Endothelial cell (in vitro differentiated cells): ENCODE measurements at regions not wholly inside any gene's neighbourhood (a gene's known extent, or its start where the extent isn't known, plus 50 kb on each side); places are given as distances from the start of the nearest gene placed in this dataset.

ENCODE experiments used
- DNase-seq: peaks from one replicate; pipeline ENCODE4 v3.0.0; 2021; ENCODE audit warnings: low spot score
- H3K27ac Mint-ChIP-seq: one replicate; pipeline ENCODE4 v1.8.0; 2021; ENCODE audit warnings: mixed read lengths, inconsistent platforms; ENCODE audit not compliant: unreplicated experiment
- H3K27me3 Mint-ChIP-seq: one replicate; pipeline ENCODE4 v1.8.0; 2021; ENCODE audit warnings: mild to moderate bottlenecking, moderate library complexity, mixed read lengths, inconsistent platforms; ENCODE audit not compliant: unreplicated experiment
- H3K36me3 Mint-ChIP-seq: one replicate; pipeline ENCODE4 v1.8.0; 2021; ENCODE audit warnings: mild to moderate bottlenecking, low read depth, mixed read lengths, inconsistent platforms; ENCODE audit not compliant: unreplicated experiment
- H3K4me1 Mint-ChIP-seq: one replicate; pipeline ENCODE4 v1.8.0; 2021; ENCODE audit warnings: mild to moderate bottlenecking, mixed read lengths, inconsistent platforms; ENCODE audit not compliant: unreplicated experiment
- H3K4me3 Mint-ChIP-seq: one replicate; pipeline ENCODE4 v1.8.0; 2021; ENCODE audit warnings: mild to moderate bottlenecking, mixed read lengths, inconsistent platforms; ENCODE audit not compliant: unreplicated experiment
- H3K9me3 Mint-ChIP-seq: one replicate; pipeline ENCODE4 v1.8.0; 2021; ENCODE audit warnings: mixed read lengths, inconsistent platforms; ENCODE audit not compliant: unreplicated experiment
- CTCF ChIP-seq: fragments of 200-600 bp; sonication (generic); IDR thresholded peaks from one replicate; pipeline ENCODE4 v1.5.0; 2021; ENCODE audit warnings: antibody characterized with exemption; ENCODE audit not compliant: unreplicated experiment

- no peak for TF ChIP-seq CTCF
- Mint-ChIP-seq H3K4me3 (no peak overlapping the region), H3K27ac (no peak overlapping the region), H3K4me1 (peaks cover 2% of the 10 kb centered on the region), H3K27me3 (no peaks in the 10 kb centered on the region), H3K9me3 (no peaks in the 10 kb centered on the region), H3K36me3 (no peaks in the 10 kb centered on the region)
- DNase-seq: no peak
Measured at GRCh38 chr6:104548297-104548696, 311.4 kb downstream of the HACE1 start.

DNA sequence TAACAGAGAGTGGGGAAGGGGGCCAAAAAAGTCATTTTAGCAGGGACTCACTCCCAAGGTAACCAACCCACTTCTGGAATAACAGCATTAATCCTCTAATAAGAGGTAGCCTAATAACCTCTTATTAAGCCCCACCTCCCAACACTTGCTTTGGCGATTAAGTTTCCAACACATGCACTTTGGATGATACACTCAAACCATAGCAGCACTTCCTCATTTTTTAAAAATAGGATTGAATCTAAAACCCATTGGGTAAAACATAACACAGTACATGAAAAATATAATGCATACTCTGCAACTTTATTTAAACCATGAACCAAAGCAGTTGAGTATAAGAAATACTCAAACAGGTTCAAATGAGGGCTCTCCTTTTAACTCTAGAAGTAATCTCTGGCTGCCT, 318.3 kb downstream of the HACE1 start:
- TF ChIP-seq CTCF: no peak
- no peaks in the 10 kb centered on the region for H3K36me3 Mint-ChIP-seq

GRCh38 chr6:104540743-104541142, 319.0 kb downstream of the HACE1 start:
- TF ChIP-seq CTCF: no peak

More for the DNA sequence above, 318.3 kb downstream of the HACE1 start:
- H3K27me3 Mint-ChIP-seq: no peaks in the 10 kb centered on the region
- no peaks in the 10 kb centered on the region for H3K9me3 Mint-ChIP-seq
- no peak overlapping the region for H3K27ac Mint-ChIP-seq
- peaks cover 2% of the 10 kb centered on the region for H3K4me1 Mint-ChIP-seq
- no peak overlapping the region for H3K4me3 Mint-ChIP-seq
- DNase-seq: no peak

GRCh38 chr6:104539173-104539572, 320.5 kb downstream of the HACE1 start:
- no peaks in the 10 kb centered on the region for H3K4me1 Mint-ChIP-seq

More at GRCh38 chr6:104540743-104541142, 319.0 kb downstream of the HACE1 start:
- Mint-ChIP-seq H3K9me3 (no peaks in the 10 kb centered on the region), H3K36me3 (no peaks in the 10 kb centered on the region), H3K4me3 (no peak overlapping the region), H3K4me1 (peaks cover 2% of the 10 kb centered on the region), H3K27me3 (no peaks in the 10 kb centered on the region), H3K27ac (no peak overlapping the region)
- no peak for DNase-seq

GRCh38 chr6:104537872-104538271, 321.8 kb downstream of the HACE1 start:
- Mint-ChIP-seq H3K27ac (no peak overlapping the region), H3K36me3 (no peaks in the 10 kb centered on the region), H3K4me1 (no peaks in the 10 kb centered on the region), H3K9me3 (no peaks in the 10 kb centered on the region), H3K27me3 (peaks cover 3% of the 10 kb centered on the region), H3K4me3 (no peak overlapping the region)
- no peak for TF ChIP-seq CTCF
- no peak for DNase-seq

More at GRCh38 chr6:104539173-104539572, 320.5 kb downstream of the HACE1 start:
- H3K9me3 Mint-ChIP-seq: no peaks in the 10 kb centered on the region
- peaks cover 1% of the 10 kb centered on the region for H3K27me3 Mint-ChIP-seq
- H3K36me3 Mint-ChIP-seq: no peaks in the 10 kb centered on the region
- no peak for TF ChIP-seq CTCF
- no peak overlapping the region for H3K4me3 Mint-ChIP-seq
- no peak for DNase-seq
- no peak overlapping the region for H3K27ac Mint-ChIP-seq
